ENCODE measurements at regions not wholly inside any gene's neighbourhood (a gene's known extent, or its start where the extent isn't known, plus 50 kb on each side); places are given as distances from the start of the nearest gene placed in this dataset.

DNA sequence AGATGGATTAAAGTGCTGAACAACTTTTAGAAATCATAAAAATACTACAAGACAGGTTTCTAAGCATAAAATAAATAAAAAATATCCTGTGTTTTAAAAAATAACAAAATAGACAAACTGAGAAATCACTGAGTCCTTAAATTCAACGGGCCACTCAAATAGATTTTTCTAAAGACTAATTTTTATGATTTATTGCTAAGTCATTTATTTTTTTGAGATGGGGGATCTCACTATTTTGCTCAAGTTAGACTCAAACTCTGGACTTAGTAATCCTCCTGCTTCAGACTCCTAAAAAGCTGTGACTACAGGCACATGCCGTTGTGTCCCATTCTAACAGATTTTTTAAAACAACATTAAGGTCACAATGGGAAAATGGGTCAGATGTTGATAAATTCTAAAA is 121.0 kb upstream of the THSD7A start:
- H3K4me2 ChIP-seq = no peak overlapping the region
- H3K79me2 ChIP-seq (ENCODE audit: insufficient read depth, low read depth) = no peaks in the 10 kb centered on the region
- no peaks in the 10 kb centered on the region for H3K4me1 ChIP-seq (ENCODE audit: low read depth, poor library complexity, severe bottlenecking)
- no peak overlapping the region for H2AFZ ChIP-seq (ENCODE audit: low read depth)
- H3K36me3 ChIP-seq (ENCODE audit: insufficient read depth) = no peaks in the 10 kb centered on the region
- no peak overlapping the region for H3K27ac ChIP-seq
- TF ChIP-seq, protein P1, sequence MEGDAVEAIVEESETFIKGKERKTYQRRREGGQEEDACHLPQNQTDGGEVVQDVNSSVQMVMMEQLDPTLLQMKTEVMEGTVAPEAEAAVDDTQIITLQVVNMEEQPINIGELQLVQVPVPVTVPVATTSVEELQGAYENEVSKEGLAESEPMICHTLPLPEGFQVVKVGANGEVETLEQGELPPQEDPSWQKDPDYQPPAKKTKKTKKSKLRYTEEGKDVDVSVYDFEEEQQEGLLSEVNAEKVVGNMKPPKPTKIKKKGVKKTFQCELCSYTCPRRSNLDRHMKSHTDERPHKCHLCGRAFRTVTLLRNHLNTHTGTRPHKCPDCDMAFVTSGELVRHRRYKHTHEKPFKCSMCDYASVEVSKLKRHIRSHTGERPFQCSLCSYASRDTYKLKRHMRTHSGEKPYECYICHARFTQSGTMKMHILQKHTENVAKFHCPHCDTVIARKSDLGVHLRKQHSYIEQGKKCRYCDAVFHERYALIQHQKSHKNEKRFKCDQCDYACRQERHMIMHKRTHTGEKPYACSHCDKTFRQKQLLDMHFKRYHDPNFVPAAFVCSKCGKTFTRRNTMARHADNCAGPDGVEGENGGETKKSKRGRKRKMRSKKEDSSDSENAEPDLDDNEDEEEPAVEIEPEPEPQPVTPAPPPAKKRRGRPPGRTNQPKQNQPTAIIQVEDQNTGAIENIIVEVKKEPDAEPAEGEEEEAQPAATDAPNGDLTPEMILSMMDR (conservative IDR thresholded peaks at IDR 0.05; ENCODE audit: low read depth, low read length) = no peak
- no peaks in the 10 kb centered on the region for H3K27me3 ChIP-seq (ENCODE audit: insufficient read depth, low read depth)
- no peak overlapping the region for H3K4me3 ChIP-seq (IDR thresholded peaks at IDR 0.05; ENCODE audit: insufficient read depth, low read depth, low read length)
- no peaks in the 10 kb centered on the region for H4K20me1 ChIP-seq (ENCODE audit: insufficient read depth)
- H3K9ac ChIP-seq = no peak overlapping the region

DNA sequence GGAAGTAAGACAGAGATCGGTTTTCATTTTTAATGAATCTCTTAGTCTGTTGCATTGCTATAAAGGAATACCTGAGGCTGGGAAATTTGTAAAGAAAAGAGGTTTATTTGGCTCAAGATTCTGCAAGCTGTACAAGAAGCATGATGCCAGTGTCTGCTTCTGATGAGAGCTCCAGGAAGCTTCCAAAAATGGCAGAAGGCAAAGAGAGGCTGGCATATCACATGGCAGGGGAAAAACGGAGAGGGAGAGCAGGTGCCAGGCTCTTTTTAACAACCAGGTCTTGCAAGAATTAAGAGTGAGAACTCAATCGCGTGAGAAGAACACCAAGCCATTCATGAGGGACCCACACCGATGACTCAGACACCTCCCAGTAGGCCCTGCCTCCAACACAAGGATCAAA is 125.0 kb upstream of the THSD7A start:
- TF ChIP-seq, protein P1 (conservative IDR thresholded peaks at IDR 0.05; ENCODE audit: low read depth, low read length) = no peak
- Histone ChIP-seq H2AFZ (ENCODE audit: low read depth) (no peak overlapping the region), H3K4me1 (ENCODE audit: low read depth, poor library complexity, severe bottlenecking) (no peaks in the 10 kb centered on the region)

DNA sequence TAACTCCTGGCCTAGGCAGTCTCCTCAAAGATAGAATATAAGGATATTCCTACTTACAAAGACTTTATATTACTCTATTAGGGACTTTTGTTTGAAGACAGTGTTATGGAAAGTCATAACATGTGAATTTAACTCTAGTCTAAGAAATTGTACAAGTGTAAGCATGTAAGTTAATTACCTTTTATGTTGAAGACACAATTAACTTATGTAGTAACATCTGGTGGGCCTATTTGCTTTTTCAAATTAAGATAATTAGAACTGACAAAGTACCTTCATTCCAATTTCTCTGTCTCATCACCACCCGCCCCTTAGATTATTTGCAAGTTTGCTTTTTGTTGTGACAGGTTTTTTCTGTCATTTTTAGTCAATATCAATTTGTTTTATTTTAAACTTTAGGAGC is 126.0 kb upstream of the THSD7A start:
- Histone ChIP-seq H2AFZ (ENCODE audit: low read depth) (no peak overlapping the region), H3K79me2 (ENCODE audit: insufficient read depth, low read depth) (no peaks in the 10 kb centered on the region), H3K4me1 (ENCODE audit: low read depth, poor library complexity, severe bottlenecking) (no peaks in the 10 kb centered on the region), H3K27ac (no peak overlapping the region), H4K20me1 (ENCODE audit: insufficient read depth) (no peaks in the 10 kb centered on the region), H3K9ac (no peak overlapping the region), H3K4me3 (IDR thresholded peaks at IDR 0.05; ENCODE audit: insufficient read depth, low read depth, low read length) (no peak overlapping the region), H3K36me3 (ENCODE audit: insufficient read depth) (no peaks in the 10 kb centered on the region), H3K27me3 (ENCODE audit: insufficient read depth, low read depth) (no peaks in the 10 kb centered on the region), H3K4me2 (no peak overlapping the region)
- TF ChIP-seq, protein P1 (conservative IDR thresholded peaks at IDR 0.05; ENCODE audit: low read depth, low read length) = no peak

More for the DNA sequence above, 125.0 kb upstream of the THSD7A start:
- H3K27ac ChIP-seq = no peak overlapping the region
- no peaks in the 10 kb centered on the region for H3K27me3 ChIP-seq (ENCODE audit: insufficient read depth, low read depth)
- H4K20me1 ChIP-seq (ENCODE audit: insufficient read depth) = no peaks in the 10 kb centered on the region
- H3K36me3 ChIP-seq (ENCODE audit: insufficient read depth) = no peaks in the 10 kb centered on the region
- H3K4me2 ChIP-seq = no peak overlapping the region
- H3K4me3 ChIP-seq (IDR thresholded peaks at IDR 0.05; ENCODE audit: insufficient read depth, low read depth, low read length) = no peak overlapping the region
- H3K9ac ChIP-seq = no peak overlapping the region
- no peaks in the 10 kb centered on the region for H3K79me2 ChIP-seq (ENCODE audit: insufficient read depth, low read depth)

DNA sequence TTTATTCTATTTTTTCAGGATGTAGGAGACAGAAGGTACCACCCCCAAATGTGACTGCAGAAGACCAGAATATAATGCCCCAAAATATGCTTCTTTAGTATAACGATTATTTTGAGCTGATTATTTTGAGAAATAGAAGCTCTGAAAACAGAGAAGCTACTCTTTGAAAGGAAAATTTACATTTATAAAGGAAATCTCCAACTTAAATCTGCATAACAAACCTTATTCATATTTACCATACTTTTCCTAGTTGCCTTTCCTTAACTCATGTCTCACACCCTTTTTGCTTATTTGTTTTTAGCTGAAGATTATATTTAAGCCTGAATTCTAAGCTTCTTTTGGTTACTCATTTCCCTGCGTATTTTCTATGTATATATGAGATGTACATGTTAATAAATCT is 127.1 kb upstream of the THSD7A start:
- Histone ChIP-seq H3K79me2 (ENCODE audit: insufficient read depth, low read depth) (no peaks in the 10 kb centered on the region), H3K4me3 (IDR thresholded peaks at IDR 0.05; ENCODE audit: insufficient read depth, low read depth, low read length) (no peak overlapping the region), H3K27me3 (ENCODE audit: insufficient read depth, low read depth) (no peaks in the 10 kb centered on the region), H3K36me3 (ENCODE audit: insufficient read depth) (no peaks in the 10 kb centered on the region), H3K27ac (no peak overlapping the region), H3K9ac (no peak overlapping the region), H3K4me1 (ENCODE audit: low read depth, poor library complexity, severe bottlenecking) (no peaks in the 10 kb centered on the region), H4K20me1 (ENCODE audit: insufficient read depth) (no peaks in the 10 kb centered on the region), H3K4me2 (no peak overlapping the region), H2AFZ (ENCODE audit: low read depth) (no peak overlapping the region)
- TF ChIP-seq, protein P1 (conservative IDR thresholded peaks at IDR 0.05; ENCODE audit: low read depth, low read length) = no peak

All from KMS-11 (cell line).